ENCODE measurements at regions not wholly inside any gene's neighbourhood (a gene's known extent, or its start where the extent isn't known, plus 50 kb on each side); places are given as distances from the start of the nearest gene placed in this dataset.

GRCh38 chr1:221806236-221806635 lies 64.3 kb upstream of the DUSP10 start:
- H3K9me3 ChIP-seq (ENCODE audit: low read depth, low read length) = no peaks in the 10 kb centered on the region
- no peak overlapping the region for H3K27ac ChIP-seq (ENCODE audit: low read depth, low read length)
- no peaks in the 10 kb centered on the region for H3K79me2 ChIP-seq (ENCODE audit: insufficient read depth, low read length)
- no peak for DNase-seq (ENCODE audit: insufficient read length, low spot score, missing footprints)
- H4K20me1 ChIP-seq (ENCODE audit: insufficient read depth, low read length) = no peaks in the 10 kb centered on the region
- H2AFZ ChIP-seq (ENCODE audit: low read length) = no peak overlapping the region
- H3K4me1 ChIP-seq (ENCODE audit: insufficient read depth, low read length) = peaks cover 21% of the 10 kb centered on the region
- no peak overlapping the region for H3K4me2 ChIP-seq (ENCODE audit: insufficient read depth, low read length)
- H3K36me3 ChIP-seq (ENCODE audit: insufficient read depth, low read length) = no peaks in the 10 kb centered on the region
- H3K27me3 ChIP-seq (ENCODE audit: insufficient read depth, low read length) = no peaks in the 10 kb centered on the region
- TF ChIP-seq, protein P1, sequence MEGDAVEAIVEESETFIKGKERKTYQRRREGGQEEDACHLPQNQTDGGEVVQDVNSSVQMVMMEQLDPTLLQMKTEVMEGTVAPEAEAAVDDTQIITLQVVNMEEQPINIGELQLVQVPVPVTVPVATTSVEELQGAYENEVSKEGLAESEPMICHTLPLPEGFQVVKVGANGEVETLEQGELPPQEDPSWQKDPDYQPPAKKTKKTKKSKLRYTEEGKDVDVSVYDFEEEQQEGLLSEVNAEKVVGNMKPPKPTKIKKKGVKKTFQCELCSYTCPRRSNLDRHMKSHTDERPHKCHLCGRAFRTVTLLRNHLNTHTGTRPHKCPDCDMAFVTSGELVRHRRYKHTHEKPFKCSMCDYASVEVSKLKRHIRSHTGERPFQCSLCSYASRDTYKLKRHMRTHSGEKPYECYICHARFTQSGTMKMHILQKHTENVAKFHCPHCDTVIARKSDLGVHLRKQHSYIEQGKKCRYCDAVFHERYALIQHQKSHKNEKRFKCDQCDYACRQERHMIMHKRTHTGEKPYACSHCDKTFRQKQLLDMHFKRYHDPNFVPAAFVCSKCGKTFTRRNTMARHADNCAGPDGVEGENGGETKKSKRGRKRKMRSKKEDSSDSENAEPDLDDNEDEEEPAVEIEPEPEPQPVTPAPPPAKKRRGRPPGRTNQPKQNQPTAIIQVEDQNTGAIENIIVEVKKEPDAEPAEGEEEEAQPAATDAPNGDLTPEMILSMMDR (IDR thresholded peaks at IDR 0.05; ENCODE audit: extremely low read depth, low read depth, low read length) = no peak
- H3K4me3 ChIP-seq (ENCODE audit: insufficient read depth, low read length) = no peak overlapping the region

GRCh38 chr1:221805121-221805520 lies 63.2 kb upstream of the DUSP10 start:
- no peak for DNase-seq (ENCODE audit: insufficient read length, low spot score, missing footprints)
- H2AFZ ChIP-seq (ENCODE audit: low read length) = no peak overlapping the region
- no peaks in the 10 kb centered on the region for H3K9me3 ChIP-seq (ENCODE audit: low read depth, low read length)
- no peaks in the 10 kb centered on the region for H4K20me1 ChIP-seq (ENCODE audit: insufficient read depth, low read length)
- no peak overlapping the region for H3K27ac ChIP-seq (ENCODE audit: low read depth, low read length)
- no peak overlapping the region for H3K4me2 ChIP-seq (ENCODE audit: insufficient read depth, low read length)
- no peaks in the 10 kb centered on the region for H3K36me3 ChIP-seq (ENCODE audit: insufficient read depth, low read length)
- TF ChIP-seq, protein P1 (IDR thresholded peaks at IDR 0.05; ENCODE audit: extremely low read depth, low read depth, low read length) = no peak
- H3K27me3 ChIP-seq (ENCODE audit: insufficient read depth, low read length) = no peaks in the 10 kb centered on the region
- H3K4me3 ChIP-seq (ENCODE audit: insufficient read depth, low read length) = no peak overlapping the region
- peaks cover 12% of the 10 kb centered on the region for H3K4me1 ChIP-seq (ENCODE audit: insufficient read depth, low read length)
- no peaks in the 10 kb centered on the region for H3K79me2 ChIP-seq (ENCODE audit: insufficient read depth, low read length)

DNA sequence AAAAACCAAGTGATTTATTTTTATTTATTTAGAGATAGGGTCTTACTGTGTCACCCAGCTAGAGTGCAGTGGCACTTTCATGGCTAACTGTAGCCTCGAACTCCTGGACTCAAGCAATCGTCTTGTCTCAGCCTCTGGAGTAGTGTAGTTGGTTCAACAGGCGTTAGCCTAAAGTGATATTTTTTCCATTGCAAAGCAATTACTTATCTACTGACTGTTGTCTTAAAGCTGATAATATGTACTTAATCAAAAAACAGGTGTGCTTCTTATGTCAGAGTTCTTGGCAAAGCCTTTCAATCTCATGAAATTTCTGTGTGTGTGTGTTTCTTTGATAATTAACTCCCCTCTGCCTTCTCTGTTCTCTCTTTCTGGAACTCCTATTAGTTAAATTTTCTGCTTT lies 62.4 kb upstream of the DUSP10 start:
- H3K9me3 ChIP-seq (ENCODE audit: low read depth, low read length) = no peaks in the 10 kb centered on the region
- no peak for DNase-seq (ENCODE audit: insufficient read length, low spot score, missing footprints)
- no peaks in the 10 kb centered on the region for H3K79me2 ChIP-seq (ENCODE audit: insufficient read depth, low read length)
- no peak overlapping the region for H3K4me3 ChIP-seq (ENCODE audit: insufficient read depth, low read length)
- H2AFZ ChIP-seq (ENCODE audit: low read length) = no peak overlapping the region
- no peak overlapping the region for H3K4me2 ChIP-seq (ENCODE audit: insufficient read depth, low read length)
- H3K27me3 ChIP-seq (ENCODE audit: insufficient read depth, low read length) = no peaks in the 10 kb centered on the region
- H3K36me3 ChIP-seq (ENCODE audit: insufficient read depth, low read length) = no peaks in the 10 kb centered on the region
- H4K20me1 ChIP-seq (ENCODE audit: insufficient read depth, low read length) = no peaks in the 10 kb centered on the region
- H3K4me1 ChIP-seq (ENCODE audit: insufficient read depth, low read length) = peaks cover 8% of the 10 kb centered on the region
- no peak overlapping the region for H3K27ac ChIP-seq (ENCODE audit: low read depth, low read length)
- TF ChIP-seq, protein P1 (IDR thresholded peaks at IDR 0.05; ENCODE audit: extremely low read depth, low read depth, low read length) = no peak

- DNase-seq (ENCODE audit: insufficient read length, low spot score, missing footprints) = no peak
- no peaks in the 10 kb centered on the region for H3K79me2 ChIP-seq (ENCODE audit: insufficient read depth, low read length)
- TF ChIP-seq, protein P1 (IDR thresholded peaks at IDR 0.05; ENCODE audit: extremely low read depth, low read depth, low read length) = no peak
- no peaks in the 10 kb centered on the region for H3K9me3 ChIP-seq (ENCODE audit: low read depth, low read length)
- H3K4me3 ChIP-seq (ENCODE audit: insufficient read depth, low read length) = no peak overlapping the region
- no peak overlapping the region for H2AFZ ChIP-seq (ENCODE audit: low read length)
- no peaks in the 10 kb centered on the region for H3K36me3 ChIP-seq (ENCODE audit: insufficient read depth, low read length)
- H3K4me2 ChIP-seq (ENCODE audit: insufficient read depth, low read length) = no peak overlapping the region
- H3K27me3 ChIP-seq (ENCODE audit: insufficient read depth, low read length) = no peaks in the 10 kb centered on the region
- no peaks in the 10 kb centered on the region for H4K20me1 ChIP-seq (ENCODE audit: insufficient read depth, low read length)
- H3K4me1 ChIP-seq (ENCODE audit: insufficient read depth, low read length) = peaks cover 8% of the 10 kb centered on the region
- H3K27ac ChIP-seq (ENCODE audit: low read depth, low read length) = no peak overlapping the region
Observed at GRCh38 chr1:221801773-221802516, 60.1 kb upstream of the DUSP10 start.
